ENCODE measurements at regions not wholly inside any gene's neighbourhood (a gene's known extent, or its start where the extent isn't known, plus 50 kb on each side); places are given as distances from the start of the nearest gene placed in this dataset.

DNA sequence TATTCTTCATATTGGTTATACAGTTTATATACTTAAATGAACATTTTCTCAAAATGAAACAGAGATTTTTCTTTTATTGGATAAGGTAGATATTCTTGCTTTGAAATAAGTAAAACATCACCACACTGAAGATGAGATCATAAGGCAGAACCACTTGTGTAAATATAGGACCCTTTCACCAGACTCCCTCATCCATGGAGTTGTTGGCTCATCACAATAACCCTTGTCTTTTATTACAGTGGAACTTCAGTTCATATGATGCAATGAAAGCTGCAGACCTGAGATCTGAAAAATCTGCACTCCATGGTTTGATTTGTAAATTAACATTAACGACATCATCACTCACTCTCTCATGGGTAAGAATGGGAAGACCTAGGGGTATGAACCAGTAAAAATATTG, 51.9 kb upstream of the DBX2 start:
- FAIRE-seq (no peak), DNase-seq (ENCODE audit: extremely low spot score, insufficient read length, low read depth) (no peak)

DNA sequence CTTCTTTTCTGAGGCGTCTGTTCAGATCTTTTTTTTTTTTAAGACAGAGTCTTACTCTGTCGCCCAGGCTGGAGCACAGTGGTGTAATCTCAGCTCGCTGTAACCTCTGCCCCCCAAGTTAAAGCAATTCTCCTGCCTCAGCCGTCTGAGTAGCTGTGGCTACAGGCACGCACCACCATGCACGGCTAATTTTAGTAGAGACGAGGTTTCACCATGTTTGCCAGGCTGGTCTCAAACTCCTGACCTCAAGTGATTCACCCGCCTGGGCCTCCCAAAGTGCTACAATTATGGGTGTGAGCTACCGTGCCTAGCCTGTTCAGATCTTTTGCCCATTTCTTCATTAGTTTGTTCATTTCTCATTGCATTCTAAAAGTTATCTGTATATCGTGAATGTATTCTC, 55.1 kb upstream of the DBX2 start:
- FAIRE-seq (no peak), DNase-seq (ENCODE audit: extremely low spot score, insufficient read length, low read depth) (no peak)

- FAIRE-seq (no peak), DNase-seq (ENCODE audit: extremely low spot score, insufficient read length, low read depth) (no peak)
These were observed 61.4 kb upstream of the DBX2 start for GRCh38 chr12:45112306-45112705.

- FAIRE-seq: no peak
- no peak for DNase-seq (ENCODE audit: extremely low spot score, insufficient read length, low read depth)
These were observed 70.3 kb upstream of the DBX2 start for GRCh38 chr12:45121224-45121623.

- DNase-seq (ENCODE audit: extremely low spot score, insufficient read length, low read depth) (no peak), FAIRE-seq (no peak)
These were observed 72.0 kb upstream of the DBX2 start for GRCh38 chr12:45122768-45123380.

GRCh38 chr12:45124485-45125155, 73.7 kb upstream of the DBX2 start:
- DNase-seq (ENCODE audit: extremely low spot score, insufficient read length, low read depth) (no peak), FAIRE-seq (no peak)

- FAIRE-seq (no peak), DNase-seq (ENCODE audit: extremely low spot score, insufficient read length, low read depth) (no peak)
These were observed 75.1 kb upstream of the DBX2 start for GRCh38 chr12:45125997-45126396.

DNA sequence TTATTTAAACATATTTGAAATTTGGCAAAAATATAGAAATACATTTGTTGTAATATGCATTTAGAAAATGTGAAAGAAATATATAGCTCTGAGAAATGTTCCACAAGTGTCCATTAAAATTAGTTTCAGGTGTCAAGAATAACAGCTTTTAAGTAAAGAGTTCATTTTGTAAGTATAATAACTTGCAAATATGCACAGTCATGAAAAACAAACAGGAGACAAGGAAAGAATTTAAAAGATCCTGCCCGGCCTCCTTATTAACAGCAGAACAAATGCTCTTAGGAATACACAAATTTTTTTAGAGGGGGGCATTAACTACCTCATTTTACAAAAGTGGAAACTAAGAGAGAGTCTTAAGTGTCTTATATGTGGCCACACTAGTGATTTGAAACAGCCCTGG, 77.7 kb upstream of the DBX2 start:
- DNase-seq (ENCODE audit: extremely low spot score, insufficient read length, low read depth): no peak
- no peak for FAIRE-seq

DNA sequence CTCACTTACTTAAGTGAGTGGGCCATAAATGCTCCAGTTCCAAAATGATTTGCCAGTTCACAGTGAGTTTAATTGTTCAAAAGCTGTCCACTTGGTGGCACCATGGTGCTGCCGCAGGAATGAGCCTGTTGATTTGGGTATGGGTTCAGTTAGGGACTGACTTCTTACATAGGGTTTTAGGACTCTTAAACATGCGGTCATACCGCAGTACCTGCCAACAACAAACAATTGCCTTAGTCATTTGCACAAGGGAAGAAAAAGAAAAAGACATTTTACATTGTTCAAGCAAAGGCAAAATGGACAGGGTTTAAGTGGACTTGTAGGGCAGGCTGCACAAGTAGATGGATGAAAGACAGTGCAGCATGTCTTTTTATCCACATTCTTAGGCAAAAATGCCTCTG, 80.0 kb upstream of the DBX2 start:
- FAIRE-seq: peak; percentile 82
- peak; percentile 11 for DNase-seq (ENCODE audit: extremely low spot score, insufficient read length, low read depth)

DNA sequence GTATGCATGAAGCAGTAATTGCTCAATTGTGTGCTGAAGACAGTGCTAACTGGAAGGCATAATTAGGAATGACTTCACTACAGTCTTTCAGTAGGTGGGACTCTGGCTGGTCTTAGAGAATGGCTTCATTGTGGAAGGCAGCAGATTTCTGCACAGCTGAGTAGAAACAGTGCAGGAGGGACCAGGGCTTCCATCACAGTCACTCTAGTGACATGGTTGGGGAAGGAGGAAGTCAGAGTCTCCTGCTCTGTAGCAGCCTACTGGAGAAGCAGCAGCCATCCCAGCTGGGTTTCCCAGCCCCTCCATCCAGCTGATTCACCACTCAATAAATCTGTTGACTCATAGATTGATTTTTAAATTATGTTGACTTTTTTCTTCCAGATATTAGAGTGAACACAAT, 80.6 kb upstream of the DBX2 start:
- DNase-seq (ENCODE audit: extremely low spot score, insufficient read length, low read depth) (no peak), FAIRE-seq (no peak)

- DNase-seq (ENCODE audit: extremely low spot score, insufficient read length, low read depth): no peak
- no peak for FAIRE-seq
These were observed 77.3 kb upstream of the ANO6 start for GRCh38 chr12:45138609-45139008.

DNA sequence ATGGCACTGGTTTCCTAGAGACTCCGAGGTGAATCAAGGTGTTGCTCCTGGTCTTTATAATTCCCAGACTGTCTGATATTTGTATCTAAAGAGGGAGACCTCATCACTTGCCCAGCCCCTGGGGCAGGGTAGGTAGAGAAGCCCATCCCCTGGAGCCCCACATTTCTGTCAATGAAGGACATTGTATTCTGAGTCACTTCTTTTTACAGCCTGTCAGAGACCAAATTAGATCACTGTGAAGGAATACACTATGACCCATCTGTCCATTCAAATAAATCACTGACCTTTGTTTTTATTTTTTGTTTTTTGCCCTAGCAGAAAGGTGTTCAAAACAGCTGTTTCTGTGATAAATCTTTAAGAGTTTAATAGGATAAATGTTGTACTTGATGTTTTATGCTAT, 67.9 kb upstream of the ANO6 start:
- DNase-seq (ENCODE audit: extremely low spot score, insufficient read length, low read depth) (no peak), FAIRE-seq (no peak)

GRCh38 chr12:45148619-45149018, 67.3 kb upstream of the ANO6 start:
- no peak for FAIRE-seq
- DNase-seq (ENCODE audit: extremely low spot score, insufficient read length, low read depth): no peak

GRCh38 chr12:45165284-45165683, 50.6 kb upstream of the ANO6 start:
- FAIRE-seq: no peak

DNA sequence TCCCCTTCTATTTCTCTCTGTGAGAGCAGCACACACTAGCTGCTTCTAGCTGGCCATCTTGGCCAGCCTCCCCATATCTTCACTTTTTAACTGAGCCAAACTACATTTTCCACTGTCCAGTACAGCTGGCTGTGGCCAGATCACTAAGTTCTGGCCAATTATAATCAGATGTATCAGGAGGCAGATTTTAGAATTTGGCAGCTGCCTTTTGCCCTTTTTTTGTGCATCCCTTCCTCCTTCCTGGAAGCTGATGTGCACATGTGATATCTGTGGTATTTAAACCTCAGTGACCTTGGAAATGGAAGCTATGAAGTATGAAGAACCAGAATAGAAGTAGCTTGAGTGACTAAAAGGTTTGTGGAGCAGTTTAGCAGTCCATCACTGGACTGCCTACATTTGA, 49.8 kb upstream of the ANO6 start:
- FAIRE-seq (no peak), DNase-seq (ENCODE audit: extremely low spot score, insufficient read length, low read depth) (no peak)

More at GRCh38 chr12:45165284-45165683, 50.6 kb upstream of the ANO6 start:
- no peak for DNase-seq (ENCODE audit: extremely low spot score, insufficient read length, low read depth)

Measured in GM18507 (cell line).